ENCODE measurements at regions not wholly inside any gene's neighbourhood (a gene's known extent, or its start where the extent isn't known, plus 50 kb on each side); places are given as distances from the start of the nearest gene placed in this dataset.

DNA sequence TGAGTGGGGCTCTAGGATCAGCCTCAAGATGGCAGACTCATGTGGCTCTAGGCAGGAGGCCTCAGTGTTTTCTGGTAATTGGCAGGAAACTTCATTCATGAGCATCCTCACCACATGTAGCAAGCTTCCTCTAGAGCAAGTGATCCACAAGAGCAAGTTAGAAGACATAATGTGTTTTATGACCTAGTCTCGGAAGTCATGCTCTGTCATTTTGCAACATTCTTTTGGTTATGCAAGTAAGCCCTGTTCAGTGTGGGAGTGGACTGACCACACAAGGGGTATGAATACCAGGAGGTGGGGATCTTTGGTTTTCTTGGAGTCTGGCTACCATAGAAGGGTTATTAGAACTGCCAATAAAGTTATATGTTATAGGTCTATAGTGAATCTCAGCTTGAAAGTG, 66.8 kb upstream of the STK39 start:
- Histone ChIP-seq H3K4me1 (ENCODE audit: insufficient read depth, low read length, poor library complexity, severe bottlenecking) (no peaks in the 10 kb centered on the region), H3K36me3 (ENCODE audit: insufficient read depth, low read length, poor library complexity, severe bottlenecking) (no peaks in the 10 kb centered on the region), H3K4me3 (ENCODE audit: low read depth, low read length, poor library complexity, severe bottlenecking) (no peak overlapping the region), H3K9me3 (ENCODE audit: low read depth, low read length, poor library complexity, severe bottlenecking) (no peaks in the 10 kb centered on the region), H3K27ac (ENCODE audit: low read depth, low read length, poor library complexity, severe bottlenecking) (no peak overlapping the region), H3K27me3 (replicated peaks; ENCODE audit: insufficient read depth, low read depth, low read length, poor library complexity) (no peaks in the 10 kb centered on the region)
- ChIA-PET CTCF (no interaction called here), POLR2A (ENCODE audit: low non-redundant PET) (no interaction called here)
- no peak for DNase-seq (ENCODE audit: low spot score)
- no peak for TF ChIP-seq EZH2 (IDR thresholded peaks at IDR 0.05; ENCODE audit: borderline replicate concordance, low read depth, low read length, poor library complexity, severe bottlenecking)
- TF ChIP-seq, protein P1, sequence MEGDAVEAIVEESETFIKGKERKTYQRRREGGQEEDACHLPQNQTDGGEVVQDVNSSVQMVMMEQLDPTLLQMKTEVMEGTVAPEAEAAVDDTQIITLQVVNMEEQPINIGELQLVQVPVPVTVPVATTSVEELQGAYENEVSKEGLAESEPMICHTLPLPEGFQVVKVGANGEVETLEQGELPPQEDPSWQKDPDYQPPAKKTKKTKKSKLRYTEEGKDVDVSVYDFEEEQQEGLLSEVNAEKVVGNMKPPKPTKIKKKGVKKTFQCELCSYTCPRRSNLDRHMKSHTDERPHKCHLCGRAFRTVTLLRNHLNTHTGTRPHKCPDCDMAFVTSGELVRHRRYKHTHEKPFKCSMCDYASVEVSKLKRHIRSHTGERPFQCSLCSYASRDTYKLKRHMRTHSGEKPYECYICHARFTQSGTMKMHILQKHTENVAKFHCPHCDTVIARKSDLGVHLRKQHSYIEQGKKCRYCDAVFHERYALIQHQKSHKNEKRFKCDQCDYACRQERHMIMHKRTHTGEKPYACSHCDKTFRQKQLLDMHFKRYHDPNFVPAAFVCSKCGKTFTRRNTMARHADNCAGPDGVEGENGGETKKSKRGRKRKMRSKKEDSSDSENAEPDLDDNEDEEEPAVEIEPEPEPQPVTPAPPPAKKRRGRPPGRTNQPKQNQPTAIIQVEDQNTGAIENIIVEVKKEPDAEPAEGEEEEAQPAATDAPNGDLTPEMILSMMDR (conservative IDR thresholded peaks at IDR 0.05; ENCODE audit: low read depth, low read length): no peak
- intact Hi-C loops (cut with micrococcal nuclease; ENCODE audit: unreplicated experiment): no loop called here
- BruUV-seq (replicated peaks): no TSS peak

DNA sequence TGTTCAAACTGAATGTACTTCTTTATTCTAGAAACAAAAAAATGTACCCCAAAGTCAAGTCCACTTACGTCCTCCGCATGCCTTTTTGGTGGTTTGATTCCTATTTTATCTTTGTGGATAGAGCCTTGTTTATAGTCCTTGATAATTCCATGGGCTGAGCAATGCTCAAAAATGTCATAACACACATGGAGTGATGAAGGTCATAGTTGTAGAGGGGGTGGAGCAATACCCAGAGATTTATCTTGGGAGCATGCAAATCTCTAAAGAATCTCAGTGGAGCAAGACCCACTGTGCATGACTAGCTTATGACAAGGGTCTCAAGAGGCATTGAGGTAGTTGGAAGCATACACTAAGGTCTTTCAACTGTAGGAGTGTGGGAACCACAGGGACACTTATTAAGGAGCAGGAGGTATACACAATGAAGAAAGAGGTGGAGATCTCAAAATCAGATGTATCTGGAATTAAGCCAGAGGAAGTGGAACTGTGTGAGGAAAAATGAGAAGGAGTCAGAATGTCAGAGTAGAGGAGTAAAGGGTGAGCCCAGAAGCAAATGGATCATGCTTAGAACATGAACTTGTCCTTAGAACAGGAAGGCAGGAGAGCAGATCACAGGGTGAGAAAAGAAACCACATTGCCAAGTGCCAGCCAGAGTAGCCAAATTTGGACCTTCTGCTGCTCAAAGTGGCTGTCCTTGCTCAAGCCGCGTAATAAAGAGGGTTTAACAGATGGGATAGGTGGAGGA, 68.1 kb upstream of the STK39 start:
- H3K27me3 ChIP-seq (replicated peaks; ENCODE audit: insufficient read depth, low read depth, low read length, poor library complexity): no peaks in the 10 kb centered on the region
- H3K9me3 ChIP-seq (ENCODE audit: low read depth, low read length, poor library complexity, severe bottlenecking): no peaks in the 10 kb centered on the region
- CTCF ChIA-PET: no interaction called here
- TF ChIP-seq, protein P1 (conservative IDR thresholded peaks at IDR 0.05; ENCODE audit: low read depth, low read length): no peak
- no peak for TF ChIP-seq EZH2 (IDR thresholded peaks at IDR 0.05; ENCODE audit: borderline replicate concordance, low read depth, low read length, poor library complexity, severe bottlenecking)
- no peak overlapping the region for H3K27ac ChIP-seq (ENCODE audit: low read depth, low read length, poor library complexity, severe bottlenecking)
- intact Hi-C loops (cut with micrococcal nuclease; ENCODE audit: unreplicated experiment): no loop called here
- H3K36me3 ChIP-seq (ENCODE audit: insufficient read depth, low read length, poor library complexity, severe bottlenecking): no peaks in the 10 kb centered on the region
- POLR2A ChIA-PET (ENCODE audit: low non-redundant PET): no interaction called here
- BruUV-seq (replicated peaks): no TSS peak
- no peak for DNase-seq (ENCODE audit: low spot score)
- no peaks in the 10 kb centered on the region for H3K4me1 ChIP-seq (ENCODE audit: insufficient read depth, low read length, poor library complexity, severe bottlenecking)
- H3K4me3 ChIP-seq (ENCODE audit: low read depth, low read length, poor library complexity, severe bottlenecking): no peak overlapping the region

DNA sequence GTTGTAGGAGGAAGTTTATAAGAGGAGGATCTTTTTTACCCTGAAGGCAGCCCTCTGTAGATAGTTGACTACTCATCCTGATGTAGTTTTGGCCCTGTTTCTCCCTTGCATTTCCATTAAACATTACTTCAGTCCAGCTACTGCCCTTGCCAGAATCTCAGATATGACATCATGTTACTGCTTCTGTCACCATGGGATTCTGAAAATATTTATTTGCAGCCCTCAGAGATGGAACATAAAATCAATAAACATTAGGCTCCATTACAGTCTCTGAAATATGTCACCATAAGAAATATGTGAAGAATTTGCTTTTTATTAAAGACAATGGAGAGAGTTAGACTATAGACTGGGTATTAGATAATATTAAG, 68.7 kb upstream of the STK39 start:
- intact Hi-C loops (cut with micrococcal nuclease; ENCODE audit: unreplicated experiment): no loop called here
- ChIA-PET POLR2A (ENCODE audit: low non-redundant PET) (no interaction called here), CTCF (no interaction called here)
- no peaks in the 10 kb centered on the region for H3K27me3 ChIP-seq (replicated peaks; ENCODE audit: insufficient read depth, low read depth, low read length, poor library complexity)
- no peaks in the 10 kb centered on the region for H3K36me3 ChIP-seq (ENCODE audit: insufficient read depth, low read length, poor library complexity, severe bottlenecking)
- no TSS peak for BruUV-seq (replicated peaks)
- no peaks in the 10 kb centered on the region for H3K9me3 ChIP-seq (ENCODE audit: low read depth, low read length, poor library complexity, severe bottlenecking)
- no peaks in the 10 kb centered on the region for H3K4me1 ChIP-seq (ENCODE audit: insufficient read depth, low read length, poor library complexity, severe bottlenecking)
- no peak overlapping the region for H3K27ac ChIP-seq (ENCODE audit: low read depth, low read length, poor library complexity, severe bottlenecking)
- no peak for TF ChIP-seq EZH2 (IDR thresholded peaks at IDR 0.05; ENCODE audit: borderline replicate concordance, low read depth, low read length, poor library complexity, severe bottlenecking)
- no peak overlapping the region for H3K4me3 ChIP-seq (ENCODE audit: low read depth, low read length, poor library complexity, severe bottlenecking)
- DNase-seq (ENCODE audit: low spot score): no peak

DNA sequence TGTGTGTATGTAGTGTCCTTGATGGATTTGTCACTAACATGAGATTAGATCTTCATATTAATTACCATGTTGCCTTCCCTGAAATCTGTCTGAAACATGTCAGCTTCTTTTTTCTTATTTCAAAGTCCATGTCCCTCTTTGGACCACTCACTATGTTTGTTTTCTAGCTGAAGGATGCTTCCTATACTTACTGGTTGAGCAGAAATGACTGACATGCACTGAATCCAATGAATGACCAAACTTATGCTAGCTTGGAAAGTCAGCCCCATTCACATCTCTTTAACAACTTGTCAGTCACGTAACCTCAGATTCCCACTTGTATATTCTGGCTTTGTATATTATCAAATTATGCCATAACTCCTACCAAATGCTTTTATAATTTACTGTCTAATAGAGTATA, 69.9 kb upstream of the STK39 start:
- H3K27me3 ChIP-seq (replicated peaks; ENCODE audit: insufficient read depth, low read depth, low read length, poor library complexity): no peaks in the 10 kb centered on the region
- intact Hi-C loops (cut with micrococcal nuclease; ENCODE audit: unreplicated experiment): no loop called here
- H3K36me3 ChIP-seq (ENCODE audit: insufficient read depth, low read length, poor library complexity, severe bottlenecking): no peaks in the 10 kb centered on the region
- no peak overlapping the region for H3K27ac ChIP-seq (ENCODE audit: low read depth, low read length, poor library complexity, severe bottlenecking)
- H3K4me3 ChIP-seq (ENCODE audit: low read depth, low read length, poor library complexity, severe bottlenecking): no peak overlapping the region
- ChIA-PET POLR2A (ENCODE audit: low non-redundant PET) (no interaction called here), CTCF (no interaction called here)
- TF ChIP-seq EZH2 (IDR thresholded peaks at IDR 0.05; ENCODE audit: borderline replicate concordance, low read depth, low read length, poor library complexity, severe bottlenecking): no peak
- TF ChIP-seq, protein P1 (conservative IDR thresholded peaks at IDR 0.05; ENCODE audit: low read depth, low read length): no peak
- no TSS peak for BruUV-seq (replicated peaks)
- DNase-seq (ENCODE audit: low spot score): no peak
- no peaks in the 10 kb centered on the region for H3K9me3 ChIP-seq (ENCODE audit: low read depth, low read length, poor library complexity, severe bottlenecking)
- H3K4me1 ChIP-seq (ENCODE audit: insufficient read depth, low read length, poor library complexity, severe bottlenecking): no peaks in the 10 kb centered on the region

Data from A673 (cell line).